K562 (cell line): ENCODE measurements at regions not wholly inside any gene's neighbourhood (a gene's known extent, or its start where the extent isn't known, plus 50 kb on each side); places are given as distances from the start of the nearest gene placed in this dataset.

ENCODE experiments used
- BRCA1 ChIP-seq, 2 experiments: fragments of 450-650 bp in 1 of 2; sonication (generic) in 1 of 2; formaldehyde crosslinking in 1 of 2; IDR thresholded peaks; 2 replicates each; pipeline versions ENCODE4 v1.5.0 to v1.6.1; 2017 to 2020; ENCODE audit warnings: mild to moderate bottlenecking in 1 of 2, missing genetic modification reagents in 1 of 2
- FOXO4 ChIP-seq: fragments of 450-650 bp; formaldehyde crosslinking; IDR thresholded peaks from 2 replicates; pipeline ENCODE4 v1.4.0; 2020; ENCODE audit warnings: mild to moderate bottlenecking, moderate library complexity
- KLF6 ChIP-seq: fragments of 250-450 bp; sonication (Bioruptor Pico); IDR thresholded peaks from 2 replicates; pipeline ENCODE4 v1.4.0; 2020; ENCODE audit warnings: mild to moderate bottlenecking, moderate library complexity, borderline replicate concordance
- NCOA6 ChIP-seq: fragments of 450-650 bp; IDR thresholded peaks from 2 replicates; pipeline ENCODE4 v1.6.1; 2017; ENCODE audit warnings: mild to moderate bottlenecking
- POLR2A ChIP-seq: fragments of 450-650 bp; conservative IDR thresholded peaks from 2 replicates; pipeline ENCODE4 v1.6.1; 2016
- POLR2AphosphoS5 ChIP-seq: IDR thresholded peaks from 2 replicates; pipeline ENCODE4 v1.6.1; 2011; ENCODE audit warnings: mild to moderate bottlenecking, low read depth, low read length, moderate library complexity; ENCODE audit not compliant: control insufficient read depth, insufficient read depth
- RFX5 ChIP-seq: IDR thresholded peaks from 2 replicates; pipeline ENCODE4 v1.6.1; 2011; ENCODE audit warnings: low read depth, mild to moderate bottlenecking, improper control_type of control experiment, low read length
- SMAD2 ChIP-seq: fragments of 150-350 bp; IDR thresholded peaks from 2 replicates; pipeline ENCODE4 v1.6.1; 2014; ENCODE audit warnings: low read depth, mild to moderate bottlenecking, low read length
- SP1 ChIP-seq: sonication (generic); formaldehyde crosslinking; IDR thresholded peaks from 2 replicates; pipeline ENCODE4 v1.8.1; 2022; ENCODE audit warnings: mild to moderate bottlenecking, missing genetic modification reagents
- SREBF2 ChIP-seq: sonication (generic); formaldehyde crosslinking; IDR thresholded peaks from 2 replicates; pipeline ENCODE4 v1.4.0; 2020; ENCODE audit warnings: mild to moderate bottlenecking, missing genetic modification reagents
- ZBTB12 ChIP-seq: fragments of 250-450 bp; sonication (Bioruptor Pico); IDR thresholded peaks from 2 replicates; pipeline ENCODE4 v1.4.0; 2020
- ZEB2 ChIP-seq: fragments of 450-650 bp; IDR thresholded peaks from 2 replicates; pipeline ENCODE4 v1.6.1; 2016
- ZNF655 ChIP-seq: fragments of 250-450 bp; sonication (Bioruptor Pico); IDR thresholded peaks from 2 replicates; pipeline ENCODE4 v1.5.0; 2021

- TF ChIP-seq POLR2A (no peak), NCOA6 (no peak), ZEB2 (no peak), FOXO4 (CRISPR knock-in tag) (no peak), SREBF2 (CRISPR knock-in tag) (no peak), KLF6 (no peak), POLR2AphosphoS5 (no peak), SP1 (CRISPR knock-in tag) (no peak), ZNF655 (CRISPR knock-in tag) (no peak), ZBTB12 (CRISPR knock-in tag) (no peak), BRCA1 (IDR thresholded peaks at IDR 0.05) (no peak), BRCA1 (CRISPR knock-in tag; IDR thresholded peaks at IDR 0.05) (no peak), SMAD2 (no peak), RFX5 (no peak)
Measured at GRCh38 chr2:36074008-36074407, 281.6 kb upstream of the CRIM1 start.
